Adrenal gland (tissue), 9 donors: ENCODE measurements at regions not wholly inside any gene's neighbourhood (a gene's known extent, or its start where the extent isn't known, plus 50 kb on each side); places are given as distances from the start of the nearest gene placed in this dataset.

Experiments used
- DNase-seq, 7 donors: peaks; one replicate each; pipeline ENCODE4 v3.0.0-alpha.2; 2019 to 2020
- H3K27ac ChIP-seq, 5 donors: fragments of 200-600 bp; sonication (generic) in 4 of 5; 1 replicate in 3 of 5; 2 replicates in 2 of 5; pipeline versions ENCODE4 v1.5.1 to v1.8.0; 2016 to 2020; ENCODE audit warnings: mild to moderate bottlenecking in 1 of 5
- H3K27me3 ChIP-seq: fragments of 200-600 bp; 2 replicates; pipeline ENCODE4 v1.8.0; 2021
- H3K36me3 ChIP-seq, 2 donors: fragments of 200-600 bp; replicated peaks in 1 of 2; 1 replicate in 1 of 2; 2 replicates in 1 of 2; pipeline versions ENCODE4 v1.5.1 to v1.8.0; 2018 to 2022
- H3K4me1 ChIP-seq, 2 donors: fragments of 200-600 bp; replicated peaks in 1 of 2; 1 replicate in 1 of 2; 2 replicates in 1 of 2; pipeline versions ENCODE4 v1.5.1 to v1.8.0; 2018 to 2021
- H3K4me3 ChIP-seq, 4 donors: fragments of 200-600 bp; sonication (generic) in 3 of 4; one replicate each; pipeline ENCODE4 v1.5.1; 2016 to 2018
- H3K9me3 ChIP-seq, 3 donors: fragments of 200-600 bp; sonication (generic) in 1 of 3; replicated peaks in 1 of 3; 1 replicate in 2 of 3; 2 replicates in 1 of 3; pipeline versions ENCODE4 v1.5.1 to v1.8.0; 2016 to 2021
- CTCF ChIP-seq, 6 experiments: fragments of 450-650 bp in 4 of 6; fragments of 200-600 bp in 2 of 6; sonication (generic) in 1 of 6; IDR thresholded peaks; 1 replicate in 5 of 6; 2 replicates in 1 of 6; pipeline versions ENCODE4 v1.5.1 to v1.8.0; 2016 to 2021; ENCODE audit warnings: antibody characterized with exemption in 6 of 6, mild to moderate bottlenecking in 2 of 6, moderate library complexity in 1 of 6
- POLR2A ChIP-seq, 2 donors: fragments of 450-650 bp; IDR thresholded peaks; one replicate each; pipeline ENCODE4 v1.6.1; 2017; ENCODE audit warnings: antibody characterized with exemption in 2 of 2, mild to moderate bottlenecking in 2 of 2, moderate library complexity in 1 of 2
- WGBS, 4 donors: extraction: QIAGEN DNeasy Blood & Tissue Kit in 2 of 4; methylation state at CpG; one replicate each; pipeline versions ENCODE4 v1.1.5 to v1.1.7; 2013 to 2017; 5-methylcytosine and 5-hydroxymethylcytosine counted together
- intact Hi-C, 2 donors: fragments of 100-400 bp; cut with DNase I; formaldehyde crosslinking; loops; one replicate each; pipeline versions ENCODE4 v1.14.1 to v1.15.0; 2022 to 2023
- donor health status: healthy with polysubstance abuse.
- donor health status: Bipolar disorder and iron deficiency.
- donor health status: DM: yes; HTN: yes; CAD: no.
- donor health status: DM: no; HTN: no; CAD: no.
- donor health status: DM: no; HTN: no; CAD: no.

GRCh38 chr5:121755266-121755665 is 96.4 kb upstream of the FTMT start:
- H3K27me3 ChIP-seq = no peaks in the 10 kb centered on the region
- TF ChIP-seq POLR2A (IDR thresholded peaks at IDR 0.05) (no peak), CTCF (IDR thresholded peaks at IDR 0.05) (no peak)
- DNase-seq = no peak
- H3K36me3 ChIP-seq = no peaks in the 10 kb centered on the region
- H3K9me3 ChIP-seq = no peaks in the 10 kb centered on the region
- H3K4me3 ChIP-seq = no peak overlapping the region
- no peaks in the 10 kb centered on the region for H3K4me1 ChIP-seq
- no peak overlapping the region for H3K27ac ChIP-seq
- intact Hi-C loops = no loop called here
- 73 to 86% (median 79%) methylated on average over 4 of the region's 4 CpGs for WGBS, 4 donors

- TF ChIP-seq CTCF (IDR thresholded peaks at IDR 0.05) = no peak
- TF ChIP-seq POLR2A (IDR thresholded peaks at IDR 0.05) = no peak
- H3K4me1 ChIP-seq = no peaks in the 10 kb centered on the region
- 87 to 92% (median 91%) methylated on average over 2 of the region's 2 CpGs for WGBS, 4 donors
- no peaks in the 10 kb centered on the region for H3K9me3 ChIP-seq
- intact Hi-C loops = no loop called here
- no peaks in the 10 kb centered on the region for H3K27me3 ChIP-seq
- DNase-seq = no peak
- no peak overlapping the region for H3K4me3 ChIP-seq
- no peaks in the 10 kb centered on the region for H3K36me3 ChIP-seq
- no peak overlapping the region for H3K27ac ChIP-seq
These were observed 93.9 kb upstream of the FTMT start for GRCh38 chr5:121757753-121758152.

- H3K4me3 ChIP-seq = no peak overlapping the region
- H3K9me3 ChIP-seq = no peaks in the 10 kb centered on the region
- TF ChIP-seq POLR2A (IDR thresholded peaks at IDR 0.05) = no peak
- no peak for TF ChIP-seq CTCF (IDR thresholded peaks at IDR 0.05)
- intact Hi-C loops = no loop called here
- no peaks in the 10 kb centered on the region for H3K27me3 ChIP-seq
- no peaks in the 10 kb centered on the region for H3K36me3 ChIP-seq
- DNase-seq = no peak
- no peak overlapping the region for H3K27ac ChIP-seq
- no peaks in the 10 kb centered on the region for H3K4me1 ChIP-seq
- WGBS, 4 donors = 66 to 79% (median 73%) methylated on average over 5 to 6 of the region's 6 CpGs
These were observed 93.1 kb upstream of the FTMT start for GRCh38 chr5:121758615-121759014.

GRCh38 chr5:121762426-121762825 is 89.3 kb upstream of the FTMT start:
- Histone ChIP-seq H3K4me1 (no peaks in the 10 kb centered on the region), H3K9me3 (no peaks in the 10 kb centered on the region), H3K36me3 (no peaks in the 10 kb centered on the region), H3K4me3 (no peak overlapping the region), H3K27ac (no peak overlapping the region), H3K27me3 (no peaks in the 10 kb centered on the region)
- intact Hi-C loops = no loop called here
- DNase-seq = no peak
- WGBS, 4 donors = 76 to 95% (median 88%) methylated on average over 1 of the region's 1 CpG
- TF ChIP-seq POLR2A (IDR thresholded peaks at IDR 0.05) (no peak), CTCF (IDR thresholded peaks at IDR 0.05) (no peak)
